OCI-LY7 (cell line): ENCODE measurements at regions not wholly inside any gene's neighbourhood (a gene's known extent, or its start where the extent isn't known, plus 50 kb on each side); places are given as distances from the start of the nearest gene placed in this dataset.

Experiments
- BruUV-seq: library from RNA; stranded (reverse); fragments of 400-500 nt; replicated peaks from 2 replicates; lab custom pipeline; 2021; lab: Mats Ljungman, UMichigan
- CTCF ChIA-PET: fragments of 300-600 bp; sonication (Branson Sonifier 250); formaldehyde crosslinking; loops from one replicate; lab custom pipeline; 2022; ENCODE audit warnings: antibody characterized with exemption; ENCODE audit not compliant: unreplicated experiment; lab: Charles Lee
- POLR2A ChIA-PET: fragments of 300-600 bp; sonication (Branson Sonifier 250); formaldehyde crosslinking; loops from one replicate; lab custom pipeline; 2022; ENCODE audit warnings: antibody characterized with exemption; lab: Charles Lee
- DNase-seq: peaks from one replicate; pipeline ENCODE4 v3.0.0-alpha.2; 2015; ENCODE audit warnings: low spot score
- H2AFZ ChIP-seq: fragments of 200-600 bp; sonication (generic), shearing (Covaris generic); 2 replicates; pipeline ENCODE4 v1.6.1; 2014; ENCODE audit warnings: mild to moderate bottlenecking, antibody characterized with exemption, low read length, moderate library complexity
- H3K27ac ChIP-seq: fragments of 200-600 bp; sonication (generic); 2 replicates; pipeline ENCODE4 v1.5.1; 2014; ENCODE audit warnings: mixed run types, low read depth, mild to moderate bottlenecking, moderate library complexity, low read length, inconsistent platforms; ENCODE audit not compliant: poor library complexity, severe bottlenecking
- H3K36me3 ChIP-seq: fragments of 200-600 bp; sonication (generic); 2 replicates; pipeline ENCODE4 v1.6.1; 2014; ENCODE audit warnings: mild to moderate bottlenecking, antibody characterized with exemption, low read length, moderate library complexity, mixed read lengths; ENCODE audit not compliant: insufficient read depth
- H3K4me1 ChIP-seq: fragments of 200-600 bp; sonication (generic); 2 replicates; pipeline ENCODE4 v1.5.1; 2014; ENCODE audit warnings: mild to moderate bottlenecking, low read length; ENCODE audit not compliant: insufficient read depth, poor library complexity, severe bottlenecking
- H3K4me2 ChIP-seq: fragments of 200-600 bp; sonication (generic); 2 replicates; pipeline ENCODE4 v1.6.1; 2014; ENCODE audit warnings: mild to moderate bottlenecking, low read length
- H3K4me3 ChIP-seq: fragments of 200-600 bp; sonication (generic); 2 replicates; pipeline ENCODE4 v1.5.1; 2014; ENCODE audit warnings: mild to moderate bottlenecking, low read depth, low read length; ENCODE audit not compliant: poor library complexity, severe bottlenecking
- H3K79me2 ChIP-seq: fragments of 200-600 bp; sonication (generic); 2 replicates; pipeline ENCODE4 v1.6.1; 2016; ENCODE audit warnings: low read depth, mild to moderate bottlenecking, low read length, moderate library complexity, mixed read lengths; ENCODE audit not compliant: insufficient read depth
- H3K9me2 ChIP-seq: fragments of 200-600 bp; sonication (generic); 2 replicates; pipeline ENCODE4 v1.6.1; 2016; ENCODE audit warnings: mild to moderate bottlenecking, low read length, mixed read lengths; ENCODE audit not compliant: insufficient read depth
- H3K9me3 ChIP-seq: fragments of 200-600 bp; sonication (generic); 2 replicates; pipeline ENCODE4 v1.6.1; 2014; ENCODE audit warnings: mild to moderate bottlenecking, mixed run types, low read length, mixed read lengths
- H4K20me1 ChIP-seq: fragments of 200-600 bp; sonication (generic); 2 replicates; pipeline ENCODE4 v1.6.1; 2014; ENCODE audit warnings: mild to moderate bottlenecking, antibody characterized with exemption, low read length, moderate library complexity, mixed read lengths; ENCODE audit not compliant: insufficient read depth
- EZH2phosphoT487 ChIP-seq: fragments of 200-600 bp; sonication (generic); IDR thresholded peaks from 2 replicates; pipeline ENCODE4 v1.6.1; 2018; ENCODE audit warnings: low read depth, borderline replicate concordance, mild to moderate bottlenecking, mixed run types, antibody characterized with exemption, low read length, moderate library complexity, mixed read lengths
- intact Hi-C: fragments of 100-400 bp; cut with micrococcal nuclease; formaldehyde crosslinking; loops from one replicate; pipeline ENCODE4 v1.10.0; 2022; ENCODE audit not compliant: unreplicated experiment
- TF ChIP-seq, protein P1 (sequence below): fragments of 200-600 bp; sonication (generic); conservative IDR thresholded peaks from 2 replicates; pipeline ENCODE4 v1.5.1; 2014; ENCODE audit warnings: mild to moderate bottlenecking, antibody characterized with exemption, low read length, moderate library complexity, mixed read lengths

DNA sequence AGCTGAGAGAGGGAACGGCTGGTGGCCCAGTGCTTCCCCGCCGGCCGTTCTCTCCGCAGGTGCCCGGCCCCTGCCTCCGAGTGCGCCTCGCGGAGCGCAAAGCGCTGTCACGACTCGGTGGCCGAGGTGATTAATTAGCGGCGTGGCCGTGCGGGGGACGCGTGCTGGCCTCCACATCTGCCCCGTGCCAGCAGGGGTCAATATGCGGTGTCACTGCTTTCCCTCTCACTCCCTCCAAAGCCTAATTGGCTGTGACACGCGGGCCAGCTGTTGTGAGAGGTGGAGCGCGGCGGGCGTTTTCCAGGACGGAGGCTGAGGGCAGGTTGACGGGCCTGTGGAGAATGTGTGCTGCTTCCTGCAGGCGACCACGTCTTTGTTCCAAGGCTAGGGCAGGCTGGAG lies 239.0 kb downstream of the LMX1A start:
- ChIA-PET CTCF (no interaction called here), POLR2A (no interaction called here)
- intact Hi-C loops, result no loop called here

GRCh38 chr1:165116732-165117131 lies 239.8 kb downstream of the LMX1A start:
- CTCF ChIA-PET, result no interaction called here
- no peak overlapping the region for H3K4me2 ChIP-seq
- POLR2A ChIA-PET, result interaction anchor here (0.7 kb wide), 1 partner anchor 1359 kb away, joined by 5 read pairs; no protein-coding TSS in a partner anchor
- no peaks in the 10 kb centered on the region for H3K79me2 ChIP-seq
- no TSS peak for BruUV-seq
- no peaks in the 10 kb centered on the region for H3K36me3 ChIP-seq
- TF ChIP-seq, protein P1, sequence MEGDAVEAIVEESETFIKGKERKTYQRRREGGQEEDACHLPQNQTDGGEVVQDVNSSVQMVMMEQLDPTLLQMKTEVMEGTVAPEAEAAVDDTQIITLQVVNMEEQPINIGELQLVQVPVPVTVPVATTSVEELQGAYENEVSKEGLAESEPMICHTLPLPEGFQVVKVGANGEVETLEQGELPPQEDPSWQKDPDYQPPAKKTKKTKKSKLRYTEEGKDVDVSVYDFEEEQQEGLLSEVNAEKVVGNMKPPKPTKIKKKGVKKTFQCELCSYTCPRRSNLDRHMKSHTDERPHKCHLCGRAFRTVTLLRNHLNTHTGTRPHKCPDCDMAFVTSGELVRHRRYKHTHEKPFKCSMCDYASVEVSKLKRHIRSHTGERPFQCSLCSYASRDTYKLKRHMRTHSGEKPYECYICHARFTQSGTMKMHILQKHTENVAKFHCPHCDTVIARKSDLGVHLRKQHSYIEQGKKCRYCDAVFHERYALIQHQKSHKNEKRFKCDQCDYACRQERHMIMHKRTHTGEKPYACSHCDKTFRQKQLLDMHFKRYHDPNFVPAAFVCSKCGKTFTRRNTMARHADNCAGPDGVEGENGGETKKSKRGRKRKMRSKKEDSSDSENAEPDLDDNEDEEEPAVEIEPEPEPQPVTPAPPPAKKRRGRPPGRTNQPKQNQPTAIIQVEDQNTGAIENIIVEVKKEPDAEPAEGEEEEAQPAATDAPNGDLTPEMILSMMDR, result no peak
- no peak overlapping the region for H3K4me3 ChIP-seq
- intact Hi-C loops, result no loop called here
- no peaks in the 10 kb centered on the region for H3K9me2 ChIP-seq
- DNase-seq, result no peak
- H3K4me1 ChIP-seq, result no peaks in the 10 kb centered on the region
- no peaks in the 10 kb centered on the region for H4K20me1 ChIP-seq
- H3K27ac ChIP-seq, result no peak overlapping the region
- H3K9me3 ChIP-seq, result no peaks in the 10 kb centered on the region
- H2AFZ ChIP-seq, result no peak overlapping the region

More for the DNA sequence above, 239.0 kb downstream of the LMX1A start:
- H3K79me2 ChIP-seq, result no peaks in the 10 kb centered on the region
- no peak overlapping the region for H2AFZ ChIP-seq
- no peak overlapping the region for H3K4me2 ChIP-seq
- H3K9me3 ChIP-seq, result no peaks in the 10 kb centered on the region
- DNase-seq, result no peak
- TF ChIP-seq, protein P1, result no peak
- no peak for TF ChIP-seq EZH2phosphoT487
- no peak overlapping the region for H3K4me3 ChIP-seq
- no TSS peak for BruUV-seq
- no peak overlapping the region for H3K27ac ChIP-seq
- H3K36me3 ChIP-seq, result no peaks in the 10 kb centered on the region
- no peaks in the 10 kb centered on the region for H3K4me1 ChIP-seq
- H4K20me1 ChIP-seq, result no peaks in the 10 kb centered on the region
- H3K9me2 ChIP-seq, result no peaks in the 10 kb centered on the region

DNA sequence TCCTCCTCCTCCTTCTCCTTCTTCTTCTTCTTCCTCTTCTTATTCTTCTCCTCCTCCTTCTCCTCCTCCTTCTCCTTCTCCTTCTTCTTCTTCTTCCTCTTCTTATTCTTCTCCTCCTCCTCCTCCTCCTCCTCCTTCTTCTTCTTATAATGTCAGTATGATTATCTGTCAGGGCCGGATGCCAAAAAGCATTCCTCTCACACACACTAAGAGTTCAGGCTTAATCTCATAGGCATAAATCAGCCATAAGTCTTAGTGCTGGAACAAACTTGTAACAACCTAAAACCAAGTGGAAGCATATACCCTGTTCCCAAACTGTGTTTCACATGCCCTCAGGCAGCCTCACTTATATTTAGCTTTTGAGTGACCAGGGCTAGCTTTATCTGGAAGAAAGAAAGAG lies 240.3 kb downstream of the LMX1A start:
- TF ChIP-seq, protein P1, result no peak
- TF ChIP-seq EZH2phosphoT487, result no peak
- H3K36me3 ChIP-seq, result no peaks in the 10 kb centered on the region
- H3K79me2 ChIP-seq, result no peaks in the 10 kb centered on the region
- intact Hi-C loops, result no loop called here
- no peak overlapping the region for H3K4me3 ChIP-seq
- BruUV-seq, result no TSS peak
- no peak overlapping the region for H2AFZ ChIP-seq
- no peaks in the 10 kb centered on the region for H3K9me3 ChIP-seq
- H4K20me1 ChIP-seq, result no peaks in the 10 kb centered on the region
- no peaks in the 10 kb centered on the region for H3K4me1 ChIP-seq
- H3K9me2 ChIP-seq, result no peaks in the 10 kb centered on the region
- H3K27ac ChIP-seq, result no peak overlapping the region
- ChIA-PET CTCF (no interaction called here), POLR2A (interaction anchor here (0.7 kb wide), 1 partner anchor 1359 kb away, joined by 5 read pairs; no protein-coding TSS in a partner anchor)
- H3K4me2 ChIP-seq, result no peak overlapping the region
- DNase-seq, result no peak
